ENCODE measurements at regions not wholly inside any gene's neighbourhood (a gene's known extent, or its start where the extent isn't known, plus 50 kb on each side); places are given as distances from the start of the nearest gene placed in this dataset.

GRCh38 chr14:104287301-104288009 is 149.1 kb downstream of the KIF26A start:
- Histone ChIP-seq H3K4me3 (ENCODE audit: low read depth in 1 of 3, low read length in 3 of 3) (no peak overlapping the region), H3K9me3 (ENCODE audit: control insufficient read depth in 4 of 4, low read length in 3 of 4) (no peaks in the 10 kb centered on the region), H3K4me1 (ENCODE audit: control insufficient read depth in 4 of 4, insufficient read depth in 4 of 4, low read length in 3 of 4) (peaks cover 14 to 26% (median 23%) of the 10 kb centered on the region in 4 donors), H3K27me3 (ENCODE audit: control insufficient read depth in 4 of 4, insufficient read depth in 4 of 4, low read length in 3 of 4) (no peaks in the 10 kb centered on the region), H3K36me3 (ENCODE audit: control insufficient read depth in 4 of 4, insufficient read depth in 3 of 4, low read depth in 1 of 4, low read length in 3 of 4) (no peaks in the 10 kb centered on the region), H3K27ac (ENCODE audit: low read depth in 1 of 2, low read length in 2 of 2) (no peak overlapping the region), H3K9ac (ENCODE audit: low read depth in 1 of 2, low read length in 2 of 2) (no peak overlapping the region)
- DNase-seq (ENCODE audit: low spot score) = no peak
- 94% methylated on average over 11 of the region's 11 CpGs for WGBS
- TF ChIP-seq GABPA (IDR thresholded peaks at IDR 0.05 in 1 of 2, conservative IDR thresholded peaks at IDR 0.05 in 1 of 2) (no peak), RAD21 (IDR thresholded peaks at IDR 0.05) (no peak), CTCF (IDR thresholded peaks at IDR 0.05; ENCODE audit: low read depth, low read length, missing input control) (no peak), MAX (IDR thresholded peaks at IDR 0.05) (no peak), FOXA2 (IDR thresholded peaks at IDR 0.05) (no peak), HNF4A (conservative IDR thresholded peaks at IDR 0.05) (no peak), RXRA (IDR thresholded peaks at IDR 0.05) (no peak), JUND (IDR thresholded peaks at IDR 0.05) (no peak), SP1 (IDR thresholded peaks at IDR 0.05) (no peak), ATF3 (IDR thresholded peaks at IDR 0.05) (no peak), TAF1 (conservative IDR thresholded peaks at IDR 0.05) (no peak), FOXA1 (IDR thresholded peaks at IDR 0.05) (no peak), REST (IDR thresholded peaks at IDR 0.05) (no peak), HNF4G (IDR thresholded peaks at IDR 0.05) (no peak), NR2F2 (IDR thresholded peaks at IDR 0.05) (no peak), ZBTB33 (IDR thresholded peaks at IDR 0.05) (no peak)
